GM21529 (cell line): ENCODE measurements at regions not wholly inside any gene's neighbourhood (a gene's known extent, or its start where the extent isn't known, plus 50 kb on each side); places are given as distances from the start of the nearest gene placed in this dataset.

Experiments used
- ATAC-seq: cut with Tn5 transposase; IDR thresholded peaks from one replicate; pipeline ENCODE4 v1.9.1; 2021; ENCODE audit not compliant: unreplicated experiment

DNA sequence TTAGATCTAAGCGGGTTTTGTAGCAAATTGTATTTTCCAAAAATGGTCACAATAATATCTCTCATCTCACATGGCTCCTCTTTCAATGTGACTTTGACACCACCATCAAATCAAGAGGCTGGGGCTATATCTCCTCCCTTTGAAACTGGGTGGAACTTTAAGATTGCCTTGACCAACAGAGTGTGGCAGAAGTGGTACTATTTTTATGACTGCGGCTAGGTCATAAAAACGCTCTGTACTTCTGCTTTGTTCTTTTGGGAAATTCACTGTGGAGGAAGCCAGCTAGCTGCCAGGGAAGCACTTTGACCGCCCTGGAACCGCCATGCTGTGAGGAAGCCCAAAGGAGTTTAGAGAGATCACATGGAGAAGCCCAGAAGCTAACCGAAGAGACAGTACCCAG, 50.7 kb upstream of the ACOT11 start:
- ATAC-seq = no peak

DNA sequence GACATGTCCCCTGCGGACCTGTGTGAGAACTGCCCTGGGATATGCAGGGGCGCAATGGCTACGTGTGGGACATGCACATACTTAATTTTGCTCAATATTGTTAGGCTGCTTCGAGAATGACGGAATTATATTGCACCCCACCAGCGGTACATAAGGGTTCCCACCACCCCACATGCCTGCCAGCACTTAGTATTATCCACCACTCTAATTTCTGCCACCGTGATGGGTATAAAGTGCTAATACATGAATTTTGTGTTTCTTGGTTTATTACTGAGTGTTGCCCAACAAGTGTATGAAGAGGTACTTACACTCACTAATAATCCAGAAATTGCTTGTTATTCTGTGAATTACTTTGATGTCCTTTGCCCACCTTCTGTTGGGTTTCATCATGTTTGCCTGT, 52.1 kb upstream of the ACOT11 start:
- no peak for ATAC-seq

DNA sequence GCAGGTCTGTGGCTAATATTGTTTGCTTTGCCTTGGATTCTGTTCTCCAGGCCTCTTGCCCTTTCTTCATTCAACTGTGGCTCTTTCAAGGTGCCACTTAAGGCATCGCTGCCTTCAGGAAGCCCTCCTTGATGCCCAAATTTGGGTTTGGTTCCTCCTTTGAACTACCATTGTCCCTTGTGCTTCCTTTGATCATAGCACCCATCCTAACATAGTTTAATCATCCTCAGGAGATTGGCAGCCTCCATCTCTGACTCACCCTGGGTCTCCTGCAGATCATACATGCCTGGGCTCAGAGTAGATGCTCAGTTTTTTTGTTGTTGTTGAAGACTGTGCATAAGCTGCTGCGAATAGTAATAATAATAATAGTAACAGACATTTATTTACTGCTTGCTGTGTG, 54.4 kb upstream of the ACOT11 start:
- ATAC-seq = no peak

DNA sequence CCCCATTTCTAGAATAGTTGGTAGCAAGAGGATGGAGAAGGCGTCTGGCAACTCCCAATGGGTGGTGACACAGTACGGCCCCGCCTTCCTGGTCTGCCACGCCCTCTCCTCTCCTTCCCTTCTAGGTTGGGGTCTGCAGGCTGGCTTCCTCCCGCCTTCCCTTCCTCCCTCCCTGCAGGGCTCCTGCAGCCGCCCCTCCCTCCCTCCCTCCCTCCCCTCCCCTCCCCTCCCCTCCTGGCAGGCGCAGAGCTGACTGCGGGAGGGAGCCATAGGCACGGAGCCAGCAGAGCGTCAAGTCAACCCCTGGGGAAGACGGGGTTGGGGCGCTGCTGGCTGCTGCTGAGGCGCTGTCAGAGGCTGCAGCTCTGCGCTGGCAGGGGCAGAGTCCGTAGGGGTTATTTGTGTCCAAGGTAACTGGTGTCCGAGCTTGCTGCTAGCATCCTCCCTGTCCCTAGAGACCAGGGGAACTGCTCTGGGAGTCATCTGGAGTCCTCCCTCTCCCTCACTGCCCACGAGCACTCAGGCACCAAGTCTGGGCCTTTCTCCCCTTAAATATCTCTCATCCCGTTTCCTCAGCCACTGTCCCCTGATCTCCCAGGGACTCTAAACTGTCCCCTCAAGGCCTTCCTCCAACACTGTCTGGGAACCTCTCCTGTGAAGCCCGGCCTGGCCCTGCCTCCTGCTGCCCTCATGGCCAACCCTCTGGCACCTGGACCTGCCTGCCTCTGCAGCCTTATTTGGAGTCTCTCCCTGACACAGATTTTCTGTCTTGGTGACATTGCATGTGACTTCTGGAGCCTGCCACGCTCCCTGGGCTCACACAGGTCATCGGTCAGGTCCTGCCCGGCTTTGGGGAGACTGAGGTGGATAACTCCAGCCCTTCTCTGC, 57.4 kb upstream of the ACOT11 start:
- ATAC-seq = no peak

DNA sequence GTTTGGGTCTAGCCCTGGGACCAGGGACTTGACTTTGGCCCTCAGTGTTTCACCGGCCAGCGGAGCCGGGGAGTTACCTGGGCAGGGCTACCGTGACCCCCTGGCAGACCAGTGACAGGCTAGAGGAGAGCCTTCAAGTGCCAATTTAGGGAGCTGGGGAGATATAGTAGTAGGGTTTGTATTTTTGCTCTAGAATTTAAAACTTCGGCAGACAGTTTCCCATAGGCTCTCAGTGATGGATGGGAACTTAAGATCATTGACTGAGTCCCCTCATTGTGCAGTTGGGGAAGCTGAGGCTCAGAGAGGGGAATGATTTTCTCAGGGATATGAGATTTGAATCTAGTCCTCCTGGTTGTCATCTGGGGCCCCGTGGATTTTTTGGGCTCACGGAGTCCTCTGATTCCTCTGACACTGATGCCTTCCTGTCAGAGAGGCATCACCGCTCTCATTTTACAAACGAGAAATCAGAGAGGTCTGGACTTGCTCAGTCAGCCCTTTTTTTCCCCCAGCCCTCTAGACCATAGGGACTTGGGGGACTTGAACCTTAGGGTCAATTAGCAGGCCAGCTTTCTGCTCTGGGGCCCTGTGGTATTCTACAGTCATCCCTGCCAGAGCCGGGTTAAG, 58.3 kb upstream of the ACOT11 start:
- no peak for ATAC-seq

DNA sequence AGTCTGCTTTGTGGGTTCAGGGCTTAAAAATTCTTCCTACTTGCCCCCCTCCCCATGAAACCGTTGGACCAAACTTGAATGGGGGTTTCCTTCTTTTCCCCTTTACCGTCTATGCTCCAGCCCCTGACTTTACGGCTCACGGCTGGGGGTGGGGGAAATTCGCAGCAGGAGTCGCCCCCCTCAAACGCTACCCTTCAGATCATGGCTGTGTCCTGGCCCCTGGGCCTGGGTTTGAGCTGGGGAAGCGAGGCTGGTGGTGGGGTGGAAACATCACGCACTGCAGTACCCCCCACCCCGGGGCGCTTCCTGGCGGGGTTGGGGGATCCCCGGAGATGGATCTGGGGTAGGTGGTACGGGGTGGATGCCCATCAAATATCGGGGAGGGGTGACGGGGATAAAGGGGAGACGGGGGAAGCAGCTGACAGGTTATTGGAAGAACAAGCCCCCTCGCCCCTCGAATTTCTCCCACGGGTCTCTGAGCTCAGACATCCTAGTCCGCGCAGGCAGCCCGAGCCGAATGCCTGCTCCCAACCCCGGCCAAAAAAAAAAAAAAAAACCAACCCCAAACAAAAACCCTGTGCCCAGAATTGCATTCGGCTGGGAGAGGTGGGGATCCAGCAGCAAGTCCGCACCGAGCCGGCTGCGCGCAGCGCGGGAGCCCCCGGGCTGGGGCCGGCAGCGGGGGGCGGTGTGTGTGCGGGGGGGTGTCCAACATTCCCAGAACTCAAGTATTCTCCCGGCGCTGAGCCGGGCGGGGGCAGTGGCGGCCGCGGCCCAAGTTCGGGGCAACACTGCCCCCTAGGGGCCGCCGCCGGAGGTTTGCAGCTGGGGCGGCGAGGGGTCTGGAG, 59.0 kb upstream of the ACOT11 start:
- peak; percentile 72 for ATAC-seq

DNA sequence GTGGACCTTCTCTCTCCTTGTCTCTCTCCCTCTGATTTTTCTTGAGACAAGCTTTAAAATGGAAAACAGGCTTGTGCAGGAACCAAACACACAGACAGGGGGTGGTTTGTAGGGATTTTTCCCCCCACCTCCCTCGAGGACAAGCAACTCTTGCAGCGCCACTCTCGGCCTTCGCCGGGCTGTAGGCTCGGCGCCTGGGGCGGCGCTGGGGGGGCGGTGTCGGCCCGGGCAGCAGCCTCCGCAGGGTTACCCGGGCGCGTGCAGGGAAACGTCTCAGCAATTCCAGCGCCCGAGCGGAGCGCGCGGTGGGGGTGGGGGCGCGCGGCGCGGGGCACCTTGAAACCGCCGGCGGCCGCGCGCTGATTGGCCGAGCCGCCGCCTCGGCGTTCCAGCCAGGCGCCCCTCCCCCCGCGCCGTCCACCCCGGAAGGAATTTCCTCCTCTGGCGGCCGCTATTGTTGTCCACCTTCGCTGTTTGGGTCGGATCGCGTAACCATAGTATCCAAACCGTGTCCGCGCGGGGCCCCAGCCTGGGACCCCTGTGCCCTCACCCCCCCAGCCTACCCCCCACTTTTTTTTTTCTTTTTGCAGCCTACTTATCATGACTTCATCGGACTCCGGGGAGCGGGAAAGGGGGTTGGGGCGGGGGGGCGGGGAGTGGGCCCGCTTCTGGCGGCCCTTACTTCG, 59.8 kb upstream of the ACOT11 start:
- ATAC-seq = peak; percentile 57

DNA sequence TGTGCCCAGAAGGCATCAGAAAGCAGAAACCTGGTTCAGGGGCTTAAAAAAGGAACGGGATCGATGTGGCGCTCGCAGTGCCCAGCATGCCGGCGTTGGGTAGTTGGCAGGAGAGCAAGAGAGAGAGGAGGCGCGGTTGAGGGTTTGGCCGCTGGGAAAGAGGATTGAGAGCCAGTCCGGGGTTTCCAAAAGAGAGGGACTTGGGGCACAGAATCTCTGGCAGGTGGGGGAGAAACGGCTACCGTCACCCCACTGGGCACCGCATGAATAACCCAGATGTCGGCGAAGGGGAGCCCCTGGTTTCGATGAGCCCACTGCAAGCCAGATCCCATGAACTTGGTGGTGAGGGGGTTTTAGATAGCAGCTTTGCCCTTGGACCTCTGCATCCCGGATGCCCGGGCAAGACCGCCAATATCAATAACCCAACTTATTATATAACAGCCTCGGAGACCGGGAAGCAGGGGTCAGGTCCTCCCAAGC, 60.4 kb upstream of the ACOT11 start:
- ATAC-seq = no peak

DNA sequence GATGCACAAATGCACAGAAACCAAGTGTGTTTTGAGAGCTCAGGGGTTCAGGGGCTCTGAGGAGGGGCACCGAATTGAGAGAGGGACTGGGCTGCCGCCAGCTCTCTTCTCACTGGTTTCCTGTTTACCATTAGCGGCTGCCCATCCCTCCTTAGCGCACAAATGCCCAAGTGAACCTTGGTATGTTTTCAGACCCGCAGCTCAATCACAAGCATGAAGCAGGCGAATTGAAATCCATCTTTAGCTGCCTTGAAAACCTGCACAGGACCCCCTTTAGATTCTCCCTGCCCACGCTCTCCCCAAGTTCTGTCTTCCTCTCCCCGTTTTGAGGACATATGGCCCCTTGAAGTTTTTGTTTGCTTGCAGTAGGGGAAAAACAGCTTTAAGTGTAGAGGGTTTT, 61.1 kb upstream of the ACOT11 start:
- ATAC-seq = no peak

DNA sequence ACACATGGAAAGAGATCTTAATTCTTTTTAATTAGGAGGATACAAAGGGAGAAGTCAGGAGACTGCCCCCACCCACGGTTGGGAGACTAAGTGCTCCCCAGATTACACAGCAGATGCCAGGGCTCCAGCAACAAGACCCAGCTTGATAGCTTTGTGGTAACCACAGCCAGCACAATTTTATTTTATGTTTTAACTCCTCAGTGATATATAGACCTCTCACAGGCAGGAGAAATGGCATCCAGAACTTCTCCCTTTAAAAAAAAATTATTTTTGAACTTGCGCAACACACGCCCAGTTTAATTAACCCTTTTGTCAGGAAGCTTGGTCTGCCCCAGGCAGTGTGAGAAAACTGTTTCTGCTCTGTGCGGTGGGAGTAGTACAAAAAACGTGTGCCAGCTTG, 62.6 kb upstream of the ACOT11 start:
- no peak for ATAC-seq

DNA sequence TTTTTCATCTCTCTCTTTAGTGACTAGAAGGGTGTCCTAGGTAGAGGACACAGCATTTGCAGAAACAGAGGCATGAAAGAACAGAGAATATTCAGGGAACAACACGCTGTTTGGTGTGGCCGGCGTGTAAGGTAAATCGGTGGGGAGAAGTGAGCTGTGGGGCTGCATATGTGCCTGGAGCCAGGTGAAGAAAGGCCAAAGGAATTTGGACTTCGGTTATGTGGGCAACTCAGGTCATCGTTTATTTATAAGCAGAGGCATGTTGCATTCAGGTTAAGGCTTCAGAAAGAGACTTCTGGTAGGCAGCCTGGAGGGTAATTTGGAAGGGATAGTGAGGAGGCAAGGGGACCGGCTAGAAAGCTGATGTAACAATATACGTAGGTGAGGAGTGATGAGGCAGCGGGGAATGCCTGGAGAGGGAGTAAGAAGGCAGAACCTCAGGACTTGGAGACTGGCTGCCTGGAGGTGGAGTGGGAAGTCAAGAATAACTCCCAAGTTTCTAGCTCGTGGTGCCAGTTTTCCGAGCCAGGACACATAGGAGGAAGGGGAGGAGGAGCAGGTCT, 64.1 kb upstream of the ACOT11 start:
- ATAC-seq = no peak

DNA sequence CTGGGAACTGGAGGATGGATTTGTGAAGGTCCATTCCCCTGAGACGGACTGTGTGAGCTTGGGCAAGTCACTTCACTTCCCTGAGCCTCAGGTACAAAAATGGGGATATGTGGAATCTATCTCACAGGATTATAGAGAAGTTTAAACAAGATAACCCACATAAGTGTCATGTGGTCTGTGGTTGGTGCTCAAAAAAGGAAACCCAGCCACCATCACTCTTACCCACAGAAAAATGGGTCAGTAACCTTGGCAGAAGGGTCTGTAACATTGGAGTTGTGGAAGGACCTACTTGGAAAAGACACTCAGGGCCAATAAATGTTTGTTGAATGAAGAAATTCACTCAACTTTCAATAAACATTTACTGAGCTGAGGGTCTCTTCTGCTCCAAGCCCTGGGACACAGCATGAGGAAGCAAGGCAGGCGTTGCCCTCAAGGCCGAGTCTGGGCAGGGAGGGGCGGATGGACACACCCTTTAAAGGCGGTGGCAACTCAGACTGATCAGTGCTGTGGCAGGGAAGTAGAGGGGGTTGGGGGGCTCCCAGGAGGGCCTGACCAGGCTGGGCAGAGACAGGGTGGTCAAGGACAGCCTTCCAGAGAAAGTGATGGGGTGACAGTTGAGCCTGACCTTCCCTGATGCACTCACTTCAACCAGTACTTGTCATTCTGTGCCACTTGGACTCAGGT, 66.7 kb upstream of the ACOT11 start:
- no peak for ATAC-seq

DNA sequence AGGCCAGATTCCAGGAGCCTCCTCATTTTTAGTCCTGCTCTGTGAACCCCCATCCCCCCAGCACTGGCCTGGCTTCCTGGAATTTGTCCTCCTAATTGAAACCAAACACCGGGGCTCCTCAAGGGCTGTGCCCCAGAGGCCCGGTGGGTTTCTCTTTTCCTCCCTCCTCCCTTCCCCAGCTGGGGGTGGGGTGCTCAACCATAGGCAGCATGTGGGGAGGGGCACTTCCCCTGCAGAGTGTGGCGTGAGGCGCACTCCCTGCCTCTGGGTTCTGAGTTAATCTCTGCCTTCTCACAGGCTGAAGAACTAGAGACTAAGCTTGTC, 67.5 kb upstream of the ACOT11 start:
- ATAC-seq = no peak

DNA sequence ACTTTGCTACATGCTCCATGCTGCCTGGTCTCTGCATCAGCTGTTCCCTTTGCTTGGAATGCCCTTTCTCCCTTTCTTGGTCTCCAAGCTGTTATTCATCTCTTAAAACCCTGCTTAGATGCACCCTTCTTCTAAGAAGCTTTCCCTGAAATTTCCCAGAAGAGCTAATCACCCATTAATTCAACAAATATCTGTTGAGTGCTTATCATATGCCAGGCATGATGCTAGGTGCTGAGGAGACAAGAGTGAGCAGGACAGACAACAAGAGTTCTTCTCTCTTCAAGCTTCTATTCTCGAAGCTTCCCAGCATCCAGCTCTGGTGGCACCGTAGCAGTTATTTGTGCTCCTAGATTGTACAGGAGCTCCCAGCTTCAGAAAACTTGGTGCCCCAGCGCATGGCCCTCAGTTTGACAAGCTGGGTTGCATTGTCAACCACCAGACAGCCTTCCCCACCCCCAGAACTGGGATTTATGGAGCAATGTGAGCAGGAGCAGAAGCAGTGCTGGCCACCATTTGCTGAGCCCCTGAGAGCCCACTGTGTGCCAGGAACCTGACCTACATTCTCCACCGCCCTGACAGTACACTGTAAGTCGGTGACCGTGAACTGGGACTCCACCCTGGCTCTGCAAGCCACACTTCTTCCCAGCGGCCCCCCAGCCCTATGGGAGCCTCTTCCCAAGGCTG, 68.0 kb upstream of the ACOT11 start:
- ATAC-seq = no peak

DNA sequence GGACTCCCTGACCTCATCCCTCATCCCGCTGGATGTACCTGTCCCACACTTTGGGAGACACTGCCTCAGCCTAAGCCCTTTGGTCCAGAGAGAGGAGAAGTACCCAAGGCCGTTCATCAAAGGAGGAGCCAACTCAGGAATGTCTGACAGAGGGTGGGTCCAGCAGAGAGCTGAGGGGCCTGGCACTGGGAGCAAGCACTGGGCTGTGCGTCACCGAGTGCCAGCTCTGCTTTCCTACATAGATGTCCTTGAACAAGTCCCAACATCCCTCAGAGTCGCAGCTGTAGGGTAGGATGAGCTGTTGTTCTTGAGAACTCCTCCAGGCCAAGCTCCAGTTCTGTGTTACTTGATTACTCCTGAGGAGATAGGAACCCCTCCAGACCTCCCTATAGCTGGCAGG, 68.8 kb upstream of the ACOT11 start:
- ATAC-seq = no peak

DNA sequence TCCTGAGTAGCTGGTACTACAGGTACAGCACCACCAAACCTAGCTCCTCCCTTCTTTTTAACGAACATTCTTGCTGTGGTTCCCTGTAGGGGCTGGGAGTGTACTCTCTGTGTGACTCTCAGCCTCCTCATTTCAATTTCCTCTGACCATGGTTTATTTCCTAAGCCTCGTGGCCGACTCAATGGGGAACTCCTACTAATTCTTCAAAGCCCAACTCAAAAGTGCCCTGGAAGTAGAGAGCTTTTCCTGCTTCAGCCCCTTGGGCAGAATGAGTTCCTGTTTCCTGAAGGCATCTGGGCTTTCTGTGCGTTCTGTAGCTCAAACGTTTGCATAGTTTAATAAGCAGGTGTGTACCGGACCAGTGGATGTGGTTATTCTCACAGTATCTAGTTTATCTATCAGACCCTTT, 70.9 kb upstream of the ACOT11 start:
- no peak for ATAC-seq

DNA sequence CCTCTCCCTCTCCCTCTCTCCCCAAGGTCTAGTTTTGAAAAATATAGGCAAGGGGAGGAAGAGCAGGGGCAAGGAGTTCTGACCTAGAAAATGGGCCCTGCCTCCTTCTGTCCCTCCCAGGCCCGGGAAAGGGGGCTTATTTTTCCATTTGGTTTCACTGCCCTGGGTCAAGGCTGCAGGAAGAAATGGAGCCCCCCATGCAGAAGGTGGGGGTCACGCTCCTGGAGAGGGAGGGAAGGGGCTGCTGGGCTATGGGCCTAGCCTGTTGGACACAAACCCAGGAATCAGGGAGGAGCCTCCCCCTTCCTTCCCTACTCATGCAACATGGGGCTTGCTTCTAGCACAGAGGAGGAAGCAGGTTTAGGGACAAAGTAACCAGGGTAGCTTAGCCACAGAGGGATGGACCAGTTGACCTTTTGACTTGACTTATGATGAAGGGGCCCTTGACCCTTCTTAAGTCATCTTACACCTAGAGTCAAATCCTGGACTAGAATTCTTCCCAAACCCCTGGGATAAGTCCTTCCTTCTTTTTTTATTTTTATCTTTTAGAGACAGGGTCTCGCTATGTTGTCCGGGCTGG, 70.4 kb upstream of the SSBP3 start:
- no peak for ATAC-seq

DNA sequence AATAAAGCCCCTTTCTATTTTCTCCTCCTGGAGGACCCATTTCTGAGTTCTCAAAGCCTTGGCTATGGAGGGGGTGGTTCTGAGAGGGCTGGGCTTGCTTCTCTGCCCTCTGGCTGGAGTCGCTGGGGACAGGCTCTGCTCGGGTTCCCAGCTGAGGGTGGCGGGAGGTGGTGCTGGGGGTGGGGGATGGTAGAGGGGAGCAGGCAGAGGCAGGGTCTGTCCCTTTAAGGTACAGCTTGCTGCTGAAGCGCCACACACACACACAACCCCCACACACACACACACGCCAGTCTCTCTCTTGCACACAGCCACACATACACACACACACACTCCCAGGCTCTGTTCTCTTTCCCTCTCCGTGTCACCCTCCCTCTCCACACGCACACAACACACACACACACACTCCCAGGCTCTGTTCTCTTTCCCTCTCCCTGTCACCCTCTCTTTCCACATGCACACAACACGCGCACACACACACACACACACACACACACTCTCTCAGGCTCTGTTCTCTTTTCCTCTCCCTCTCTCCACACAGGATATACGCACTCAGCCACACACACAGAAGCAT, 69.8 kb upstream of the SSBP3 start:
- no peak for ATAC-seq

DNA sequence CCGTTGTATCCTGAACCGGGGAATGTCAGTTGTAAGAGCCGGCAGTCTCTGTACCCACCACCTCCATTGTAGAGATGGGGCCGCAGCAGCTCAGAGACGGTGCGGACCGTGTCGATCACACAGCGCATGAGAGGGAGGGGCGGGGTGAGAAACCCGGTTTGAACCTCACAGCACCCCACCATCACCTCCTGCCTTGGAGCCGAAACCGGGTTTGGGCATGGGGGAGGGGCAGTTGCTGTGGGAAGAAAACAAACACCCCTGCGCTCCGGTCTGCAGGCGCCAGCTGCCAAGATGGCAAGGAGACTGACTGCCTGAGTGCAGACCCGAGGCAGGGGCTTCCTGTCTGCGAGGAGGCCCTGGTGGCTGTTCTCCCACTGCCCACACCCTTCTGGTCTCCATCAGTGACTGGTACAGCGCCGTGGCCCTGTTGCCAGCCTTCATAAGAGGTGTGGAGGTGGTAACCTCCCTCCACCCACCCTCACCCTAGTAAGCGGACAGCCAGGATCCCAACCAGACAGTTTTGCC, 69.2 kb upstream of the SSBP3 start:
- no peak for ATAC-seq
